Mucosa of rectum (tissue), 2 donors: ENCODE measurements at regions not wholly inside any gene's neighbourhood (a gene's known extent, or its start where the extent isn't known, plus 50 kb on each side); places are given as distances from the start of the nearest gene placed in this dataset.

Experiments
- H3K27ac ChIP-seq, 2 donors: one replicate each; pipeline ENCODE4 v1.7.0; 2013; ENCODE audit warnings: inconsistent platforms in 2 of 2, low read depth in 2 of 2, low read length in 2 of 2
- H3K27me3 ChIP-seq, 2 donors: one replicate each; pipeline ENCODE4 v1.7.0; 2013; ENCODE audit warnings: low read length in 2 of 2; ENCODE audit not compliant: control insufficient read depth in 2 of 2, insufficient read depth in 2 of 2
- H3K36me3 ChIP-seq, 2 donors: one replicate each; pipeline ENCODE4 v1.7.0; 2013; ENCODE audit warnings: low read length in 2 of 2; ENCODE audit not compliant: control insufficient read depth in 2 of 2, insufficient read depth in 2 of 2
- H3K4me1 ChIP-seq, 2 donors: one replicate each; pipeline ENCODE4 v1.7.0; 2013; ENCODE audit warnings: low read length in 2 of 2, mild to moderate bottlenecking in 1 of 2; ENCODE audit not compliant: control insufficient read depth in 2 of 2, insufficient read depth in 2 of 2
- H3K4me3 ChIP-seq, 2 donors: one replicate each; pipeline ENCODE4 v1.7.0; 2013; ENCODE audit warnings: low read length in 2 of 2
- H3K9ac ChIP-seq, 2 donors: one replicate each; pipeline ENCODE4 v1.7.0; 2013; ENCODE audit warnings: low read length in 2 of 2, low read depth in 1 of 2, mild to moderate bottlenecking in 1 of 2
- H3K9me3 ChIP-seq, 2 donors: one replicate each; pipeline ENCODE4 v1.7.0; 2013; ENCODE audit warnings: low read length in 2 of 2; ENCODE audit not compliant: control insufficient read depth in 2 of 2
- donor health status: healthy.
- donor health status: Normal muscosa, but diverticular disease.

DNA sequence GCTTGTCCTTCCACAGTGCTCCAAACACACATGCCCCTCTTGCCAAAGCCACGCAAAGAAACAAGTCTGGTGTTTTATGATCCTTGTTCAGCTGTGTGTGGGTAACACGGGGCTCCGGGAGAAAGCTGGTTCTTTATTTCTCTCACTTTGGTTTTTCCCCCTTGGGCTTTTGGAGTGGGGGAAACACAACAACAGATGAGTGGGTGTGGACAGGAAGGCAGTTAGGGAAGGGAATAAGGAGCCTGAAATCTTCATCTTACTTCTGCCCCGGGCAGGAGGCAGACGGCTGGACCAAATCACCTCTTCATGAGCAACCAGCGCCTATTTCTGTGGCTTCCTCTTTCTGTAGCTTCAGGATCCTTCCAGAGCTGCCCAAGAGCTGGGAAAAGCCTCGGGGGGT is 218.5 kb downstream of the PHETA1 start:
- no peaks in the 10 kb centered on the region for H3K4me1 ChIP-seq
- no peak overlapping the region for H3K27ac ChIP-seq
- H3K4me3 ChIP-seq: no peak overlapping the region
- H3K27me3 ChIP-seq: peaks cover 0 to 2% of the 10 kb centered on the region in 2 donors
- H3K36me3 ChIP-seq: no peaks in the 10 kb centered on the region
- no peaks in the 10 kb centered on the region for H3K9me3 ChIP-seq
- H3K9ac ChIP-seq: no peak overlapping the region

DNA sequence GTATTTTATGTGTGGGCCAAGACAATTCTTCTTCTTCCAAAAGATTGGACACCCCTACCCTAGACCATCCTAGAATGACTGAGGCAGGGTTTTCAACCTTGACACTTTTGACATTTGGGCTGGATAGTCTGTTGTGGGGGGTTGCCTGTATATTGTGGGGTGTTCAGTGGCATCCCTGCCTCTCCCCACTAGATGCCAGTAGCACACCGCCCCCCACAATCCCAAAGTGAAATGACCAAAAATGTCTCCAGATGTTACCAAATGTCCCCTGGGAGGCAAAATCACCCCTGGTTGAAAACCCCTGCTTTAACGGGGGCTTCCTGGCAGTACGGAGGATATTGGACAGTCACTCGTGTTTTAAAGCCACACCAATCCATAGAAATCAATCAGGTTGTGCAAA is 219.6 kb downstream of the PHETA1 start:
- Histone ChIP-seq H3K27me3 (peaks cover 0 to 2% of the 10 kb centered on the region in 2 donors), H3K9ac (no peak overlapping the region), H3K36me3 (no peaks in the 10 kb centered on the region), H3K4me1 (no peaks in the 10 kb centered on the region), H3K9me3 (no peaks in the 10 kb centered on the region), H3K27ac (no peak overlapping the region), H3K4me3 (no peak overlapping the region)

DNA sequence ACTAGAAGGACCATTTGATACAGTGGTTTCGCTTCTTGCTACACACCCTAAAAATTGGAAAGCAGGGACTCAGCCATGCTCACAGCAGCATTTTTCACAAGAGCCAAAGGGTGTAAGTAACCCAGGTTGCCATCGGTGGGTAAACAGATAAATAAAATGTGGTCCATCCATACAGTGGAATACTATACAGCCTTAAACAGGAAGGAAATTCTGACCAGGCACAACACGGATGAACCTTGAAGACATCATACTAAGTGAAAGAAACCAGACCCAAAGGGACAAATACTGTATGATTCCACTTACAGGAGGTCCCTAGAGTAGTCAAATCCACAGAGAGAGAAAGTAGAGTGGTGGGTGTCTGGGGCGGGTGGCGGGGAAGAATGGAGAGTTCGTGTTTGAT is 220.9 kb downstream of the PHETA1 start:
- Histone ChIP-seq H3K36me3 (no peaks in the 10 kb centered on the region), H3K9ac (no peak overlapping the region), H3K4me3 (no peak overlapping the region), H3K9me3 (no peaks in the 10 kb centered on the region), H3K4me1 (no peaks in the 10 kb centered on the region), H3K27ac (no peak overlapping the region), H3K27me3 (no peaks in the 10 kb centered on the region)

DNA sequence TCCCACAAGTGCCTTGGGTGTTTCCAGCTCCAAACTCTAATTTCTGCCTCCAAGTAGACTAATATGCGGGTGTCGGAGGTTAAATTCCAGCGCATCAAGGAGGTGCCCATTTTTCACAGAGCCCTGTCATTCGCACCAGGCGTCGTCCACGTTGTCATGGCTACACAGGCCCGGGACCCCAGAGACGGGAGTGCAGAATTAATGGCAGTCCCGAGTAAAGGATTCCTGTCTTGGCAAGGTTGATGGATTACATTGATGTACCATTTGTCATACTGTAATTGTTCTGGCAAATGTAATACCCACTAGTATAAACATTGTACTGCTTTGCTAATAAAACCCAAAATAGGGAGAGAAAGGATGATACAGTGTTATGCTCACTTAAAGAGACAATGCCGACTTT is 222.9 kb upstream of the MYL2 start:
- no peaks in the 10 kb centered on the region for H3K27me3 ChIP-seq
- H3K4me1 ChIP-seq: no peaks in the 10 kb centered on the region
- H3K36me3 ChIP-seq: no peaks in the 10 kb centered on the region
- no peak overlapping the region for H3K27ac ChIP-seq
- no peak overlapping the region for H3K9ac ChIP-seq
- H3K4me3 ChIP-seq: no peak overlapping the region
- no peaks in the 10 kb centered on the region for H3K9me3 ChIP-seq

GRCh38 chr12:111141205-111141604 is 220.8 kb upstream of the MYL2 start:
- H3K4me3 ChIP-seq: no peak overlapping the region
- no peaks in the 10 kb centered on the region for H3K27me3 ChIP-seq
- no peak overlapping the region for H3K27ac ChIP-seq
- no peaks in the 10 kb centered on the region for H3K4me1 ChIP-seq
- no peaks in the 10 kb centered on the region for H3K9me3 ChIP-seq
- H3K9ac ChIP-seq: no peak overlapping the region
- no peaks in the 10 kb centered on the region for H3K36me3 ChIP-seq

DNA sequence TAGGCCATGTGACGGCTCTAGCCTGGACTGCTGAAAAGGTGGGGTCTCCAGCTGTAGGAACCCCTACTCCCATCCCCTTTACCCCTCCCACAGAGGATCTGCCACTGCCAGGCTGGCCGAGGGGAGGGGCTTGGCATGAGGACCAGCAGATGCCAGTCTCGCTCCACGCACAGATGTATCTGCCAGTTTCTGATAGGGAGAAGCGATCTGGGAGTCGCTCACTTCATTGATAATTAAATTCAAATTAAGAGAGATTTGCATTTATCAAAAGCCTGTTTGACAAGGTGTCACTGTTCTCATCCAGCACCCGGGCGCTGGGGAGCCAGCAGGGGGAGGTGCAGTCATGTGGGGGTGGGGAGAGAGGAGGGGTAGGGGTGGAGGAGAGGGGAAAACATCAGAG is 217.6 kb upstream of the MYL2 start:
- H3K9me3 ChIP-seq: no peaks in the 10 kb centered on the region
- H3K4me1 ChIP-seq: no peaks in the 10 kb centered on the region
- H3K27ac ChIP-seq: no peak overlapping the region
- no peaks in the 10 kb centered on the region for H3K36me3 ChIP-seq
- no peak overlapping the region for H3K4me3 ChIP-seq
- H3K9ac ChIP-seq: no peak overlapping the region
- H3K27me3 ChIP-seq: no peaks in the 10 kb centered on the region

DNA sequence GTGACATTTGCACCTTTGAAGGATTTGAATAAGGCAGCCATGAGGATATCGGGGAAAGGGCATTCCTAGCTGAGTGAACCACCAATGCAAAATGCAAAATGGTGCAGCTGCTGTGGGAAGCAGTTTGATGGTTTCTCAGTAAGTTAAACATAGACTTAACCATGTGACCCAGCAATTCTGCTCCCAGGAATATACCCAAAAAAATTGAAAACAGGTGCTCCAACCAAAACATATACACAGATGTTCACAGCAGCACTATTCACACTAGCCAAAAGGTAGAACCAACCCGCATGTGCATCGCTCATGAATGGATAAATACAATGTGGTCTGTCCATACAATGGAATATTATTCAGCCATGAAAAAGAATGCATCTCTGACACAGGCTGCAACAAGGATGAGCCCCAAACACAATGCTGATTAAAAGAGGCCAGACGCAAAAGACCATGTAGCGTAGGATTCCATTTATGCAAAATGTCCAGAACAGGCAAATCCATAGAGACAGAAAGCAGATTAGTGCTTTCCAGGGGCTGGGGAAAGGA is 215.0 kb upstream of the MYL2 start:
- Histone ChIP-seq H3K27me3 (no peaks in the 10 kb centered on the region), H3K9me3 (no peaks in the 10 kb centered on the region), H3K4me3 (no peak overlapping the region), H3K9ac (no peak overlapping the region), H3K27ac (no peak overlapping the region), H3K36me3 (no peaks in the 10 kb centered on the region), H3K4me1 (no peaks in the 10 kb centered on the region)

- no peaks in the 10 kb centered on the region for H3K4me1 ChIP-seq
- no peak overlapping the region for H3K27ac ChIP-seq
- no peaks in the 10 kb centered on the region for H3K27me3 ChIP-seq
- no peak overlapping the region for H3K4me3 ChIP-seq
- H3K9me3 ChIP-seq: no peaks in the 10 kb centered on the region
- H3K36me3 ChIP-seq: no peaks in the 10 kb centered on the region
- no peak overlapping the region for H3K9ac ChIP-seq
These were observed 210.0 kb upstream of the MYL2 start for GRCh38 chr12:111130336-111130735.

DNA sequence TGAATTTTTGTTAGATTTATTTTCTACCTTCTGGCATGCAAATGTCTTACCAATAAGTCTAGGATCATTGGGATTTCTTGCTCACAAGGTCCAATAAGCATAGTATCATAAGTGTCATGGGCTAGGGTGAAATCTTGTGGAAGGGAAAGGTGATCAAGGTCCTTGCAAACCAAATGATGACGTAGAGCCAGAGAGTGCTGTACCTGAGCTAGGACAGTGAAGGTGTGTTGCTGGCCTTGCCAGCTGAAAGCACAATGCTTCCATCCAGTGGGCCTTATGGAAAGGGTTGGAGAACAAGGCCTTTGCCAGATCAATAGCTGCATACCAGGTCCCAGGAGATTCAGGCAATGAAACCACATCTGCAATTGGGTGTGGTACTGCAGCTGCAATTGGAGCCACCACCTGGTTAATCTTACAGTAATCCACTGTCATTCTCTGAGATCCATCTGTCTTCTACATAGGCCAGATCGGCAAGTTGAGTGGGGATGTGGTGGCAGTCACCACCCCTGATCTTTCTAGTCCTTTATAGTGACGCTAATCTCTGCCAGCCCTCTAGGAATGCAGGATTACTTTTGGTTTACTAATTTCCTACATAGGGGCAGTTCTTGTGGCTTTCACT is 208.9 kb upstream of the MYL2 start:
- H3K9ac ChIP-seq: no peak overlapping the region
- no peaks in the 10 kb centered on the region for H3K27me3 ChIP-seq
- no peaks in the 10 kb centered on the region for H3K36me3 ChIP-seq
- H3K4me1 ChIP-seq: no peaks in the 10 kb centered on the region
- H3K9me3 ChIP-seq: no peaks in the 10 kb centered on the region
- no peak overlapping the region for H3K4me3 ChIP-seq
- H3K27ac ChIP-seq: no peak overlapping the region

DNA sequence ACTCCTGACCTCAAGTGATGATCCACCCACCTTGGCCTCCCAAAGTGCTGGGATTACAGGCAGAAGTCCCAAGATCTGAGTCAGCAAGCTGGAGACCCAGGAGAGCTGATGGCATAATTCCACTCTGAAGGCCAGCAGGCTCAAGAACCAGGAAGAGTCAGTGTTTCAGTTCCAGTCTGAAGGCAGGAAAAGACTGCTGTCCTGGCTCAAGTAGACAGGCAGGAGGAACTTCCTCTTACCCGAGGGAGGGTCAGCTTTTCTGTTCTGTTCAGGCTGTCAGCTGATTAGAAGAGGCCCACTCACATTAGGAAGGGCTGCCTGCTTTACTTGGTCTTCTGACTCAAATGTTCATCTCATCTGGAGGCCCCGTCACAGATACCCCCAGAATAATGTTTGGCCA is 206.0 kb upstream of the MYL2 start:
- Histone ChIP-seq H3K27me3 (no peaks in the 10 kb centered on the region), H3K9ac (no peak overlapping the region), H3K36me3 (no peaks in the 10 kb centered on the region), H3K4me1 (no peaks in the 10 kb centered on the region), H3K9me3 (no peaks in the 10 kb centered on the region), H3K27ac (no peak overlapping the region), H3K4me3 (no peak overlapping the region)

- H3K4me3 ChIP-seq: no peak overlapping the region
- no peaks in the 10 kb centered on the region for H3K36me3 ChIP-seq
- no peaks in the 10 kb centered on the region for H3K4me1 ChIP-seq
- no peak overlapping the region for H3K9ac ChIP-seq
- no peak overlapping the region for H3K27ac ChIP-seq
- no peaks in the 10 kb centered on the region for H3K27me3 ChIP-seq
- H3K9me3 ChIP-seq: no peaks in the 10 kb centered on the region
These were observed 203.8 kb upstream of the MYL2 start for GRCh38 chr12:111124183-111124582.
